ENCODE measurements at regions not wholly inside any gene's neighbourhood (a gene's known extent, or its start where the extent isn't known, plus 50 kb on each side); places are given as distances from the start of the nearest gene placed in this dataset.

- Histone ChIP-seq H3K4me3 (no peak overlapping the region), H3K27ac (no peak overlapping the region), H3K9me3 (no peaks in the 10 kb centered on the region), H3K36me3 (ENCODE audit: low read depth, missing control alignments) (no peaks in the 10 kb centered on the region), H3K4me1 (no peaks in the 10 kb centered on the region), H3K27me3 (no peaks in the 10 kb centered on the region)
- intact Hi-C loops (cut with DNase I; ENCODE audit: low total_unique reads): no loop called here
- DNase-seq: no peak
- no peak for TF ChIP-seq POLR2A (IDR thresholded peaks at IDR 0.05)
- TF ChIP-seq CTCF (IDR thresholded peaks at IDR 0.05): no peak
- 88 to 92% methylated on average over 2 of the region's 2 CpGs for WGBS, 2 donors
Observed at GRCh38 chr9:109919736-109920408, 139.9 kb downstream of the PALM2AKAP2 start.

- H3K9me3 ChIP-seq: no peaks in the 10 kb centered on the region
- H3K4me1 ChIP-seq: no peaks in the 10 kb centered on the region
- H3K27me3 ChIP-seq: no peaks in the 10 kb centered on the region
- TF ChIP-seq POLR2A (IDR thresholded peaks at IDR 0.05): no peak
- TF ChIP-seq CTCF (IDR thresholded peaks at IDR 0.05): no peak
- H3K27ac ChIP-seq: no peak overlapping the region
- no peak overlapping the region for H3K4me3 ChIP-seq
- H3K36me3 ChIP-seq (ENCODE audit: low read depth, missing control alignments): no peaks in the 10 kb centered on the region
- DNase-seq: no peak
- 61 to 79% methylated on average over 2 of the region's 2 CpGs for WGBS, 2 donors
- intact Hi-C loops (cut with DNase I; ENCODE audit: low total_unique reads): no loop called here
Observed at GRCh38 chr9:109922617-109923470, 142.8 kb downstream of the PALM2AKAP2 start.

GRCh38 chr9:109923471-109923760 is 143.4 kb downstream of the PALM2AKAP2 start:
- DNase-seq: no peak
- 80 to 85% methylated on average over 5 of the region's 5 CpGs for WGBS, 2 donors
- TF ChIP-seq POLR2A (IDR thresholded peaks at IDR 0.05): no peak
- TF ChIP-seq CTCF (IDR thresholded peaks at IDR 0.05): no peak
- H3K4me1 ChIP-seq: no peaks in the 10 kb centered on the region
- H3K27ac ChIP-seq: no peak overlapping the region
- H3K27me3 ChIP-seq: no peaks in the 10 kb centered on the region
- no peak overlapping the region for H3K4me3 ChIP-seq
- no peaks in the 10 kb centered on the region for H3K36me3 ChIP-seq (ENCODE audit: low read depth, missing control alignments)
- no peaks in the 10 kb centered on the region for H3K9me3 ChIP-seq
- intact Hi-C loops (cut with DNase I; ENCODE audit: low total_unique reads): no loop called here

- TF ChIP-seq CTCF (IDR thresholded peaks at IDR 0.05) (no peak), POLR2A (IDR thresholded peaks at IDR 0.05) (no peak)
- H3K4me1 ChIP-seq: no peaks in the 10 kb centered on the region
- no peak overlapping the region for H3K4me3 ChIP-seq
- WGBS, 2 donors: 83 to 86% methylated on average over 3 of the region's 3 CpGs
- no peak overlapping the region for H3K27ac ChIP-seq
- no peaks in the 10 kb centered on the region for H3K27me3 ChIP-seq
- intact Hi-C loops (cut with DNase I; ENCODE audit: low total_unique reads): no loop called here
- DNase-seq: no peak
- H3K36me3 ChIP-seq (ENCODE audit: low read depth, missing control alignments): no peaks in the 10 kb centered on the region
- no peaks in the 10 kb centered on the region for H3K9me3 ChIP-seq
Observed at GRCh38 chr9:109923806-109924205, 143.8 kb downstream of the PALM2AKAP2 start.

All from testis (tissue), 2 donors.